ENCODE measurements at regions not wholly inside any gene's neighbourhood (a gene's known extent, or its start where the extent isn't known, plus 50 kb on each side); places are given as distances from the start of the nearest gene placed in this dataset.

DNA sequence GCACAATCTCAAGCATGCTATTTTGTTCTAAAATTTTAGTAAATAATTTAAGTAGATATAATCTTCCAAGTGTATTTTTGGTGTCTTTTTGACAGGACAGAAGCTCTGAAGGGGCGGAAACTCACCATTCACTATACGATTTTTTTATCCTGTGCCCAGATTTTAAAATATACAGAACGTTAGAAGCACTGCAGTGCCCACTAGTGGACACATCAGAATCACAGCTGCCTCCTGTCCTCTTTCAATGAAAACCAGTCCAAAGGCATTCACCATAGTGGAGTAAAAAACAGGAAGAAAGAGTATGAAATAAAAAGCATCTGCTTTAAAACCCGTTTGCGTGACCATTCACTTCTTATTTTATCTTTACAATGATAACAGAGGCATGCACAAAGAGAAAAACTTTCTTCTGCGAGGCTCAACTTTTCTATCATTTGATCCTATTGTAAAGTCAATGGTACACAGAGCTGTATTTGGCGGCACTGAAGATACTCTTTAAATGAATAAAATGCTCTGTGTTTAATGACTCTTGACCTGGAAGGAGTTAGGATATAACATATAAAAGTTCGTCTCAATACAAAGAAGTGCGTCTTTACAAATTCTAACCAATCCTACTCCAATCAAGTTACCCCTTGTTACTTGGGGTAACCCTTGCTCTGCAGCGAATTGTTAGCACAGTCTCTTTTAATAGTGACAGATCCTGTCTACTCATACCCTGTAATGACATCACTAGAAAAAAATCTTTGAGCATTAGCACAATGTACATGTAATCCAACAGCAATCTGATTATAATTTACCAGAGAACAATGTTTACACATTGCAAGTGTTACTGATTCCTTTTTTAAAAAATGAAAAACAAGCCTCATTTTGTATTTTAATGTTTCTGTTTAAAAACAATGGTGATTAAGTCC is 339.8 kb upstream of the PSMD7 start:
- Mint-ChIP-seq H3K27me3 (ENCODE audit: unreplicated experiment) (no peaks in the 10 kb centered on the region), H3K27ac (ENCODE audit: unreplicated experiment) (no peak overlapping the region), H3K9me3 (ENCODE audit: unreplicated experiment) (no peaks in the 10 kb centered on the region), H3K4me1 (ENCODE audit: unreplicated experiment) (no peaks in the 10 kb centered on the region), H3K36me3 (ENCODE audit: low read depth, unreplicated experiment) (no peaks in the 10 kb centered on the region), H3K4me3 (ENCODE audit: unreplicated experiment) (no peak overlapping the region)
- DNase-seq (ENCODE audit: low spot score), result peak; percentile 70
- TF ChIP-seq, protein P1, sequence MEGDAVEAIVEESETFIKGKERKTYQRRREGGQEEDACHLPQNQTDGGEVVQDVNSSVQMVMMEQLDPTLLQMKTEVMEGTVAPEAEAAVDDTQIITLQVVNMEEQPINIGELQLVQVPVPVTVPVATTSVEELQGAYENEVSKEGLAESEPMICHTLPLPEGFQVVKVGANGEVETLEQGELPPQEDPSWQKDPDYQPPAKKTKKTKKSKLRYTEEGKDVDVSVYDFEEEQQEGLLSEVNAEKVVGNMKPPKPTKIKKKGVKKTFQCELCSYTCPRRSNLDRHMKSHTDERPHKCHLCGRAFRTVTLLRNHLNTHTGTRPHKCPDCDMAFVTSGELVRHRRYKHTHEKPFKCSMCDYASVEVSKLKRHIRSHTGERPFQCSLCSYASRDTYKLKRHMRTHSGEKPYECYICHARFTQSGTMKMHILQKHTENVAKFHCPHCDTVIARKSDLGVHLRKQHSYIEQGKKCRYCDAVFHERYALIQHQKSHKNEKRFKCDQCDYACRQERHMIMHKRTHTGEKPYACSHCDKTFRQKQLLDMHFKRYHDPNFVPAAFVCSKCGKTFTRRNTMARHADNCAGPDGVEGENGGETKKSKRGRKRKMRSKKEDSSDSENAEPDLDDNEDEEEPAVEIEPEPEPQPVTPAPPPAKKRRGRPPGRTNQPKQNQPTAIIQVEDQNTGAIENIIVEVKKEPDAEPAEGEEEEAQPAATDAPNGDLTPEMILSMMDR (IDR thresholded peaks at IDR 0.05; ENCODE audit: unreplicated experiment), result peak; percentile 80

- H3K36me3 Mint-ChIP-seq (ENCODE audit: low read depth, unreplicated experiment), result no peaks in the 10 kb centered on the region
- no peaks in the 10 kb centered on the region for H3K9me3 Mint-ChIP-seq (ENCODE audit: unreplicated experiment)
- H3K27ac Mint-ChIP-seq (ENCODE audit: unreplicated experiment), result no peak overlapping the region
- no peaks in the 10 kb centered on the region for H3K4me1 Mint-ChIP-seq (ENCODE audit: unreplicated experiment)
- H3K27me3 Mint-ChIP-seq (ENCODE audit: unreplicated experiment), result no peaks in the 10 kb centered on the region
- no peak overlapping the region for H3K4me3 Mint-ChIP-seq (ENCODE audit: unreplicated experiment)
- DNase-seq (ENCODE audit: low spot score), result no peak
- TF ChIP-seq, protein P1 (IDR thresholded peaks at IDR 0.05; ENCODE audit: unreplicated experiment), result no peak
Measured at GRCh38 chr16:73955702-73956101, 340.9 kb upstream of the PSMD7 start.

DNA sequence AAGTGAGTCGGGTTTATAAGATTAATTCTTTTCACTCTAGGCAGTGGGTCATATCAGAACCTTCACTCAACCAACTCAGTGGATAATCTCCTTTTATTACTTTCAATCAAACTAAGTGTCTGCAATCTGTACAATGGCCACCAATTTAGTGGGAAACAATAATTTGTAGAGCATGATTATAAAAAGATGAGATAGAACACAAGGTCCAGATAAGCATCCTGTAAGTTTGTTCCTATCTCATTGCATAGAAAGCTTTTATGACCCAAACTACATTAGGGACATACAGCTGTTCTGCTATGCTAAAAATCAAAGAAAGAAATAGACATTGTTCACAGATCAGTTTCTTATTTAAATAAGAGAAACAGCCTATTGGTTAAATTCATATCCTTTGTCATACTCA is 341.4 kb upstream of the PSMD7 start:
- Mint-ChIP-seq H3K27me3 (ENCODE audit: unreplicated experiment) (no peaks in the 10 kb centered on the region), H3K4me1 (ENCODE audit: unreplicated experiment) (no peaks in the 10 kb centered on the region), H3K9me3 (ENCODE audit: unreplicated experiment) (no peaks in the 10 kb centered on the region), H3K36me3 (ENCODE audit: low read depth, unreplicated experiment) (no peaks in the 10 kb centered on the region), H3K4me3 (ENCODE audit: unreplicated experiment) (no peak overlapping the region), H3K27ac (ENCODE audit: unreplicated experiment) (no peak overlapping the region)
- DNase-seq (ENCODE audit: low spot score), result no peak
- TF ChIP-seq, protein P1 (IDR thresholded peaks at IDR 0.05; ENCODE audit: unreplicated experiment), result no peak

DNA sequence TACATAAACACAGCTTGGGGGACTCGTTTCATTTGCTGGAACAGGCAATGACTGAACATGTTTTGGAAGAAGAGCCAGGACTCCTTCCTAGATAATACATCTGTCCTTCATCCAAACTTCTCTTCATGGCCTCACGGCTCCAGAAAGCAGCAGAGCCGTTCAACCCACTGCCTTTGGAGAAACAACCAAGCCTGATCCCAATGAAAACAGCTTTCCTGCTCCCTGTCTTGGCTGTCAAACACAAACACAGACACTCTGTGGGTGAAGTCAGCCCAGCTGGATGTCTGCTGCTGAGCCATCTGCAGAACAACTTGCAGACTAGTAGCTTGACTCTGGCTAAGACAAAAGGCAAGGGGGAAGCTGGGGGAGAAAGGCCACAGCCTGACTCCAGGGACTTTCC is 345.1 kb upstream of the PSMD7 start:
- TF ChIP-seq, protein P1 (IDR thresholded peaks at IDR 0.05; ENCODE audit: unreplicated experiment), result no peak
- H3K9me3 Mint-ChIP-seq (ENCODE audit: unreplicated experiment), result no peaks in the 10 kb centered on the region
- H3K36me3 Mint-ChIP-seq (ENCODE audit: low read depth, unreplicated experiment), result no peaks in the 10 kb centered on the region
- no peak for DNase-seq (ENCODE audit: low spot score)
- no peak overlapping the region for H3K4me3 Mint-ChIP-seq (ENCODE audit: unreplicated experiment)
- no peaks in the 10 kb centered on the region for H3K4me1 Mint-ChIP-seq (ENCODE audit: unreplicated experiment)
- H3K27me3 Mint-ChIP-seq (ENCODE audit: unreplicated experiment), result no peaks in the 10 kb centered on the region
- H3K27ac Mint-ChIP-seq (ENCODE audit: unreplicated experiment), result no peak overlapping the region

DNA sequence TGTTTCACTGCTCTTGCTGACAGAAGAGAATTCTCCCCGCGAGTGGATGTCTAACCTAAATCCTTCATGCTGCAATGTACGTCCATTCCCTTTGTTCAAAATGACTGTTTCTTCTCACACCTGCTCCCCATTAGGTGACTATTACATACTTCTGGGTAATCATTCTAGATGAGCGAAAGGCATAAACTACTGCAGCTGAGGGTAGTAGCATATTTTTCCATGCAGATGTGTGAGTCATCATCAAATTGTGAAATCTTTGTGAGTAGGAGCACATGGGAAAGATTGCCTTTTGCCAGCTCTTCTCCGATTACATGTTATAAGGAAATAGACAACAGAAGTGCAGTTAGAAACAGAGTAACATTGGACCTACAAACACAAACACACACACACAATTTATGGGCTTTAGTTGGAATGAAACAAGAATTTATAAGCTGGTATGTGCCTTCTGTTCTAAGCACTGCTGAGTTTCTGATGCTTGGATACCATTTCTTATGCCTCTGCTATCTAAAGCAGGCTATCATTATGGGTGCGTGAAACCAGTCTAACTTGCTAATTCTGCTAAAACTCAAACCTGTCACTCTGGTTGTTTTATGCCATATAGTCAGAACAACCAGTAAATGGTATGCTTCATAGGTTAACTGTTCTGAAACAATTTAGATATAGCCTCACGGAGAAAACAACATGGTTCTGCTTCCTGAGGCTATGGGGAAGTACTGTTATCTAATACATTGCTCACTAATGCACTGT is 346.9 kb upstream of the PSMD7 start:
- Mint-ChIP-seq H3K36me3 (ENCODE audit: low read depth, unreplicated experiment) (no peaks in the 10 kb centered on the region), H3K4me3 (ENCODE audit: unreplicated experiment) (no peak overlapping the region), H3K27me3 (ENCODE audit: unreplicated experiment) (no peaks in the 10 kb centered on the region), H3K4me1 (ENCODE audit: unreplicated experiment) (no peaks in the 10 kb centered on the region), H3K27ac (ENCODE audit: unreplicated experiment) (no peak overlapping the region), H3K9me3 (ENCODE audit: unreplicated experiment) (no peaks in the 10 kb centered on the region)
- no peak for DNase-seq (ENCODE audit: low spot score)
- TF ChIP-seq, protein P1 (IDR thresholded peaks at IDR 0.05; ENCODE audit: unreplicated experiment), result no peak
